Fibroblast of the aortic adventitia (primary cell): ENCODE measurements at regions not wholly inside any gene's neighbourhood (a gene's known extent, or its start where the extent isn't known, plus 50 kb on each side); places are given as distances from the start of the nearest gene placed in this dataset.
A peak's percentile ranks its signal among the peaks of the same experiment; 100 is the strongest.

ENCODE experiments used
- DNase-seq: peaks from one replicate; pipeline ENCODE4 v3.0.0-alpha.2; 2010; ENCODE audit warnings: low read depth
- H3K4me3 ChIP-seq: 2 replicates; pipeline ENCODE4 v1.5.1; 2011; ENCODE audit warnings: low read depth, mild to moderate bottlenecking, control low read depth, low read length, moderate library complexity
- CTCF ChIP-seq: IDR thresholded peaks from 2 replicates; pipeline ENCODE4 v1.5.1; 2011; ENCODE audit warnings: mild to moderate bottlenecking, low read length, control low read depth, inconsistent platforms; ENCODE audit not compliant: insufficient read depth

DNA sequence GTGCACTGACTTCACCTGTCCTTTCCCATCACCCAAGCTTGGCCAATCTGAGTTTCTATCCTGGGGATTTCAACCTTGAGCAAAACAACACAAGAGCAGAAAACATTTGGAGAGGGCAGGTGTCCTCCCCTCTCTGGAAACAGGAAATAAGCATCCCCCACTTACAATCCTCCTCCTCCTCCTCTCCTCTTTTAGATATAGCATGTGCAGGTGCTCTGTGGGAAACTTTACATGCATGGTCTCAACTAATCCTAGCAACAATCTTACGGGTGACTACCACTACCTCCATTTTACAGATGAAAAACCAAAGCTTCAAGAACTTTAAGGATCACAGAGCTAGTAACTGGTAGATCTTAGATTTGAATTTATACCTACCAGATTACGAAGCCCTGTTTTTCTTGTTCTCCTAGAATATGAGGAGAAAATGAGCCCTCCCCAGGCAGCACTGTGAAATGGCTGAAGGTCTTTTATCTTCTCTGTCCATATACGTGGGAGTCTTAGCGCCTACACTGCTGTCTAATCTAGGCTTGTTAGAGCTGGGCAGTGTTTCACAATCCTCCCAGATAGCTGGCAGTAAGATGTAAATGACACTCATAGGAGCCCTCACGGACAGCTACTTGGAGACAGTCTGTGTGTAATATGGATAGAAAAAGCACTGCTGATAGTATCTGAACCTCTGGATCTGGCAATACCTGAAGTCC, 301.2 kb upstream of the PROK2 start:
- TF ChIP-seq CTCF: no peak
- H3K4me3 ChIP-seq: no peak overlapping the region
- peak; percentile 65 for DNase-seq

DNA sequence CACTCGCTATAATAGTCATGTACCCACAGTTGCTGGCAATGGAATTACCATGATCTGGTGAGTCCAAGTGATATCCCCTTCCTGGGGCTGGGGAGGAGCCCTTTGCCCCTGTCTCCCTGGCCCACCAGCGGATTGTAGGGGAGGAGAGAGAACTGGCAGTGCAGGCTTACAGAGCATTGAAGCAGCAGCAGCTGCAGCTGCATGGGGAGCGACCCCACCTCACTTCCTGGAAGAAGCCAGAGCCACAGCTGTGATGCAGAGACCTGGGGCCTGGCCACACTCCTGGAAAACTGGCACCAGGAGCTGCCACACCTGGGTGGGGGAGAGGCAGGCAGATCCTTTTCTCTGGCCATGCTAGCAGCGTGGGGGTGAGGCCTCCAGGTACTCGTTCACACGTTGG, 300.1 kb upstream of the PROK2 start:
- DNase-seq: no peak
- no peak overlapping the region for H3K4me3 ChIP-seq
- TF ChIP-seq CTCF: no peak

- no peak for DNase-seq
- TF ChIP-seq CTCF: no peak
- no peak overlapping the region for H3K4me3 ChIP-seq
Measured at GRCh38 chr3:72082776-72083462, 298.0 kb upstream of the PROK2 start.

DNA sequence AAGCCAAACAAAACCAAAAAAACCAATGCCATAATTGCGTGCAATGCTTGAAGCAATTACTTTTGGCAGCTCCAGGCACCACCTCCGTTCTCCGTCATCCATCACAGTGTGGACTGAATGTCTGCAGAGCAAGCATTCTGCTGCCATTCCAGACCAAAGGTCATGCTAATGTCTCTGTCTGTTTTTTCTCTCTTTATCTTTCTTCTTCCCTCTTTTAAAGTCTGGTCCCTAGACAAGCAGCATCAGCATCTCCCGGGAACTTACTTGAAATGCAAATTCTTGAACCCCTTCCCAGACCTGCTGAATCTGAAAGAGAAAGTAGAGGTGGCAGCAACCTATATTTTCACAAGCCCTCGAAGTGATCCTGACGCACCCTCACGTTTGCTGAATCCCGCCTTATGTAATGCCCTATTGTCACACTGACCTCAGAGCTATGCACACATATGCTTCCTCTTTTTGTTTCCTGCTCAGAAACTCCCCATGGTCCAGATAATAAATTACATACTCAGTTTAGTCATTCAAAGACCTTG, 297.3 kb upstream of the PROK2 start:
- peak; percentile 91 for DNase-seq
- TF ChIP-seq CTCF: no peak

DNA sequence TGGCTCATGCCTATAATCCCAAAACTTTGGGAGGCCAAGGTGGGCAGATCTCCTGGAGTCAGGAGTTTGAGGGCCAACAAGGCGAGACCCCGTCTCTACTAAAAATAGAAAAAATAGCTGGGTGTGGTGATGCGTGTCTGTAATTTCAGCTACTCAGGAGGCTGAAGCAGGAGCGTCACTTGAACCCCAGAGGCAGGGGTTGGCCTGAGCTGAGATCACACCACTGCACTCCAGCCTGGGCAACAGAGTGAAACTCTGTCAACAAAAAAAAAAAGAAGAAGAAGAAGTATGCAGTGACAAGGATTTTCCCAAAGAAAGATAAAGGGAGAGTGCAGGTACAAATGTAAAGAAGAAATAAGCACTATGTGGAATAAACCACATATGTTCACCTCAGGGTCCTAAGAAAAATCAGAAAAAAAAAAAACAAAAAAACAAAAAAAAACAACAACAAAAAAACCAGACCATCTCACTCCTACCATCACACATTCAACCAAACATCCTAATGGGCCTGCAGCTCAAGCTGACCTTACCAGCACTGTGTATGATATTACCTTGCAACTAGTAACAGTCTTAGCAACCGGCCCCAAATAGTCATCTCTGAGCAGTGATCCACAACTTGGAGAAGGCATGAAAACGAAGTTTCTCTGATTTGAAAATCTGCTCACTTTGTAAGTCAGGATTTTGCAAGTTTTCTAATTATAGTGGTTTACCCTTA, 296.7 kb upstream of the PROK2 start:
- no peak for TF ChIP-seq CTCF
- no peak for DNase-seq
- no peak overlapping the region for H3K4me3 ChIP-seq

More for the DNA sequence above, 297.3 kb upstream of the PROK2 start:
- H3K4me3 ChIP-seq: no peak overlapping the region

DNA sequence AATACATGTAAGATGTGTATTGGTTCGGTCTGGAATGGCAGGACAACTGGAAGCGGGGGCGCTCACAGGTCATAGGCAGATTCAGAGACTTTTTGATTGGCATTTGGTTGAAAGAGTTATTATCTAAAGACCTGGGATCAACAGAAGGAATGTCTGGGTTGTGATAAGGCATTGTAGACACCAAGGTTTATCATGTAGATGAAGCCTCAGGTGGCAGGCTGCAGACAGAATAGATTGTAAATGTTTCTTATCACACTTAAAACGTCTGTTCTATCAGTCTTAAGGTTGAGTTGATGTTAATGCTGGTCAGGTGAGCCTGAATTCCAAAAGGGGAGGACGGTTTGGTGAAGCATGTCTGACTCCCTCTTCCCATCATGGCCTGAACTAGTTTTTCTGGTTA, 295.9 kb upstream of the PROK2 start:
- H3K4me3 ChIP-seq: no peak overlapping the region
- no peak for TF ChIP-seq CTCF

More for the DNA sequence above, 295.9 kb upstream of the PROK2 start:
- DNase-seq: no peak
